GM10266 (cell line): ENCODE measurements at regions not wholly inside any gene's neighbourhood (a gene's known extent, or its start where the extent isn't known, plus 50 kb on each side); places are given as distances from the start of the nearest gene placed in this dataset.

Experiments
- DNase-seq: peaks from one replicate; pipeline ENCODE4 v3.0.0; 2012; ENCODE audit errors: extremely low spot score
- TF ChIP-seq, protein P1 (sequence below): IDR thresholded peaks from 2 replicates; pipeline ENCODE4 v1.5.1; 2012; ENCODE audit warnings: mild to moderate bottlenecking, low read depth; ENCODE audit not compliant: control insufficient read depth, insufficient read depth; ENCODE audit errors: missing control alignments

DNA sequence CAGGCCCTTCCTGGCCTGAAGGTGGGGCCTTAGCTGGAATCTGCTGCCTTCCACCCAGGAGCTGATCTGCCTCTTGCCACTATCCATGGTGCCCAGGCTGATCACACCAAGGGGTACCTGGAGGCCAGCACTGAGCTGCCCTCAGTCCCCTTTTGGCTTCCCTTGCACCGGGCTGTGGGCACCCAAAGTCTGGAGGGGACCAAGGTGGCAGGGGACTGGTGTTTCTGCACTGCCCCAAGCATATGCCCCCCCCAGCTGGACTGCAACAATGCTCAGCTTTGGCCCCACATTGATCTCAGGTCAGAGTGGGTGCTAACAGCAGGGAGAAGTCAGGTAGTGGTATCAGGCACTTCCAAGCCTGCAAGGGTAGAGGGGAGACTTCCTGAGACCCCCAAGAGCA, 902.6 kb upstream of the EPHA6 start:
- TF ChIP-seq, protein P1, sequence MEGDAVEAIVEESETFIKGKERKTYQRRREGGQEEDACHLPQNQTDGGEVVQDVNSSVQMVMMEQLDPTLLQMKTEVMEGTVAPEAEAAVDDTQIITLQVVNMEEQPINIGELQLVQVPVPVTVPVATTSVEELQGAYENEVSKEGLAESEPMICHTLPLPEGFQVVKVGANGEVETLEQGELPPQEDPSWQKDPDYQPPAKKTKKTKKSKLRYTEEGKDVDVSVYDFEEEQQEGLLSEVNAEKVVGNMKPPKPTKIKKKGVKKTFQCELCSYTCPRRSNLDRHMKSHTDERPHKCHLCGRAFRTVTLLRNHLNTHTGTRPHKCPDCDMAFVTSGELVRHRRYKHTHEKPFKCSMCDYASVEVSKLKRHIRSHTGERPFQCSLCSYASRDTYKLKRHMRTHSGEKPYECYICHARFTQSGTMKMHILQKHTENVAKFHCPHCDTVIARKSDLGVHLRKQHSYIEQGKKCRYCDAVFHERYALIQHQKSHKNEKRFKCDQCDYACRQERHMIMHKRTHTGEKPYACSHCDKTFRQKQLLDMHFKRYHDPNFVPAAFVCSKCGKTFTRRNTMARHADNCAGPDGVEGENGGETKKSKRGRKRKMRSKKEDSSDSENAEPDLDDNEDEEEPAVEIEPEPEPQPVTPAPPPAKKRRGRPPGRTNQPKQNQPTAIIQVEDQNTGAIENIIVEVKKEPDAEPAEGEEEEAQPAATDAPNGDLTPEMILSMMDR: no peak
- DNase-seq: no peak

DNA sequence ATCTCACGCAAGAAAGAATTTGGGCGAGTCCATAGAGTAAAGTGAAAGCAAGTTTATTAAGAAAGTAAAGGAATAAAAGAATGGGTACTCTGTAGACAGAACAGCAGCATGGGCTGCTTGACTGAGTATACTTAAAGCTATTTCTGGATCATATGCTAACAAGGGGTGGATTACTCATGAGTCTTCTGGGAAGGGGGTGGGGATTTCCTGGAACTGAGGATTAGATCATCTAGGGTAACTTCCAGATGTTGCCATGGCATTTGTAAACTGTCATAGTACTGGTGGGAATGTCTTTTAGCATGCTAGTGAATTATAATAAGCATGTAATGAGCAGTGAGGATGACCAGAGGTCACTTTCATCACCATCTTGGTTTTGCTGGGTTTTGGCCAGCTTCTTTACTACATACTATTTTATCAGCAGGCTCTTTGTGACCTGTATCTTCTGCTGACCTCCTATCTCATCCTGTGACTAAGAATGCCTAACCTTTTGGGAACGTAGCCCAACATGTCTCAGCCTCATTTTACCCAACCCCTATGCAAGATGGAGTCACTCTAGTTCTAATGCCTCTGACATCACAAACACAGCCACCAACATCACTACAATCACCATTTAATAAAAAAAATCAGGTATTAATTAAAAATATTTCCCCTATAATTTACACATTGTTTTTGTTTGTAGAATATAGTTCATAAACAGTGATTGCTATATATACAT, 890.7 kb upstream of the EPHA6 start:
- TF ChIP-seq, protein P1: no peak
- no peak for DNase-seq

DNA sequence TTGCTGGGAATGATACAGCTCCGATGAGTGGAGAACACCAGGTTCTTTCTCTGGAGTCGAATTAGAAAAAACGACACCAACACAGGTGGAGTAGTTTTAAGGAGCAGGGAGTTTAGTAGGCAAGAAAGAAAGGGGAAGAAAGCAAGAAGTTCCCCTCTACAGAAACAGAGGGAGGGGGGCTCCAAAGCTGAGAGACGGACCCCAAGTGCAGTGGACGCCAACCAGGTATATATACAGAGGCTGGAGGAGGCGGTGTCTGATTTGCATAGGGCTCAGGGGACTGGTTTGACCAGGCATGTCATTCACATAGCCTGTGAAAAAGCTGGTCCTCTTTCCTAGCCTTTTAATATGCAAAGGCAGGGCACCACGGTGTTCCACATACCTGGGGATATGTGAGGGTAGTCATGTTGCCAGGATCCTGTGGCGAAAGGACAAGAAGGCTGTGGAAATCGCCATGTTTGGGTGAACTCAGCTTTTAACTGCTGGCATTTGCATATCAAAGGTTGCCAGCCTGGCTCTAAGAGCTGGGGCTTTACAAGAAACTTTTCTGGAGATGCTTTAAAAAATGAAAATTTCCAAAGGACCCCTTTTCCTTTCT, 887.4 kb upstream of the EPHA6 start:
- TF ChIP-seq, protein P1: no peak
- no peak for DNase-seq

DNA sequence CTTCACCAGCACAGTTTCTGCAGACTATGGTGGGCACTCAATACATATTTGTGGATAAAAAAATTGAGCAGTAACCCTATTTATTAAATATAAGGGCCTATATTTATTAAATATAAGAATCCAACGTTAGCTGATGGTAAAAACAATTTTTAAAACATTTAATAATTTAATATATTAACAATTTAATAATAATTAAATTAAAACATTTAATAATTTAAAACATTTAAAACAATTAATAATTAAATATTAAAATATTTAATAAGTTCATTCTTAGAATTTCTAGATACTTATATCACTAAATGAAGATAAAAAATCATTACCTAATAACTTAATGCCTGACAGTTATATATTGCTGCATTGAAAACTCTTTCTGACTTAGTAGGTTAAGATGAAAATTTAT, 880.2 kb upstream of the EPHA6 start:
- TF ChIP-seq, protein P1: no peak
- DNase-seq: no peak

DNA sequence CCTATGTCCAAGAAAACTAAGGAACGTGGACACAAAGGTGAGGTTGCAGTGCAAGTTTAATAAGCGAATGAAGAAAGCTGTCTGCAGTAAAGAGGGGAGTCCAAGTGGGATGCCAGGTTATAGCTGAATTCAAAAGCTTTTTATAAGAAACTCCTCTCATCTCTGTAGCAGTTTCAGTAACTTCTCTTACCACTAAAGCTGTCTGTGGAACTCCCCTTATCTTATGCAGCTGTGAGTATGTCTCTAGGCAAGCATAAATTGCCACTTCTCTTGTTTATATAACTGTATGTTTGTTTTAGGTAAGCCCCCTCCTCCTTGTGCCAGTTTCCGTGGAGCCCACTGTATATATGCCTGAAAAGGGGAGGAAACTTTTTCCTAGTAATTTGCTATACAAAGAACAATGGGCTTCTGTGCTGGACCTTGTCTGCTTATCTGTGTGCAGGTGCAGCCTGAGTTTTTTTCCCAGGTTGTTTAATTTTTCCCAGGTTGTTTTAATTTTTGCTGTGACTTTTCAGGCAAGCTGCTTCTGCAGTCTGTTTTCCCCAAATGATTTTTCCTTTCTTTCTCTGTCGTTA, 875.1 kb upstream of the EPHA6 start:
- no peak for DNase-seq
- TF ChIP-seq, protein P1: no peak

DNA sequence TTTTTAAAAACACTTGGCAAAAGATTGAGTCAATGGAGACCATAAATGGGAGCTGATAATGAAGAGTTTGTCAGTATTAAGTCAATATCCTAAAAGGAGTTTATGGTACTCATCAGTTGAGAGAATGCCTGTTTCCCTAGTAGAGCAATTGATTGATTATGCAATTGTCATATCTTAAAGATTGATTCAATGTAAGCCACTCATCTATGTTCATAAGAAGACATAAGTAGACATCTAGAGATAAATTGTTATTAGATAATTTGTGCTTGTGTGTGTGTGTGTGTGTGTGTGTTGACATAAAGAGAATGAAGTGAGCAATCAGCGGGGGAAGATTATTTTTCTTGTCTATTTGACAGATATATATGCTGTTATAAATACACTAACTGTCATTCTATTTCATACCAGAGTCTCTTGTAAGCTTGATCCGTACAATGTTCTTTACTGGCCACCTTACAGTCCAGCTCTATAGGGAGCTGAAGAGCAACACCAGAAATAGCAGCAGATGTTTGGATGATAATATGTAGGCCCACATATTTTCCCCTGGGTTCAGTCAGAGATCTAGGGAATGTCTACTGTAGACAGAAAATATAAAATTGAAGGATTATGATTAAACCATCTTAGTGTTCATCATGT, 848.6 kb upstream of the EPHA6 start:
- TF ChIP-seq, protein P1: no peak

DNA sequence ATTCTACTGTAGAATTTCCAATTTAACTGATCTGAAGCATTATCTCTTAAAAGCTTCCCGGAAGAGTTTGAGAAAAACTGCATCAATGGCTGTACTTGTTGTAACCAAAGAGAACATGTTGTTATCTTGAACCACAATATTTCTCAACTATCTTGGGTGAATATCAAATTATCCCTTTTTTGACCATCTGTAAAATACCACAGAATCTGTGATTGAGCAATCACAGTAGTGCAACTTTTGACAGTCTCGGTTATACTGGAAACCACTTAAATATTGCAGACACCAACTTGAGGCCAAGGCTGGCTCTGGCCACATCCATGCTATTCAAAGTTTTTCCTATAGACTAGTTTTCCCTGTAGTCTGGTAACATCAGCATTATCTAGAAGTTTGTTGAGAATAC, 842.8 kb upstream of the EPHA6 start:
- DNase-seq: no peak
- TF ChIP-seq, protein P1: no peak

More for the DNA sequence above, 848.6 kb upstream of the EPHA6 start:
- no peak for DNase-seq
